Posterior cingulate gyrus (tissue), 11 donors: ENCODE measurements at regions not wholly inside any gene's neighbourhood (a gene's known extent, or its start where the extent isn't known, plus 50 kb on each side); places are given as distances from the start of the nearest gene placed in this dataset.

Experiments
- DNase-seq, 10 donors: peaks; one replicate each; pipeline versions ENCODE4 v3.0.0 to v3.0.0-alpha.2; 2020 to 2021; ENCODE audit warnings: mixed read lengths in 3 of 10
- intact Hi-C: fragments of 100-400 bp; cut with DNase I; formaldehyde crosslinking; loops from one replicate; pipeline ENCODE4 v1.15.1; 2023

- DNase-seq: no peak
- intact Hi-C loops: no loop called here
Observed at GRCh38 chr1:81369833-81370232, 430.9 kb upstream of the ADGRL2 start.

- intact Hi-C loops: no loop called here
- no peak for DNase-seq
Observed at GRCh38 chr1:81366173-81366572, 434.6 kb upstream of the ADGRL2 start.

GRCh38 chr1:81364088-81364487 lies 436.6 kb upstream of the ADGRL2 start:
- DNase-seq: no peak
- intact Hi-C loops: no loop called here

- DNase-seq: no peak
- intact Hi-C loops: no loop called here
Observed at GRCh38 chr1:81358151-81358550, 442.6 kb upstream of the ADGRL2 start.

GRCh38 chr1:81351864-81352263 lies 448.9 kb upstream of the ADGRL2 start:
- DNase-seq: no peak
- intact Hi-C loops: no loop called here

- DNase-seq: no peak
- intact Hi-C loops: no loop called here
Observed at GRCh38 chr1:81349194-81349965, 451.4 kb upstream of the ADGRL2 start.

GRCh38 chr1:81345110-81345509 lies 455.6 kb upstream of the ADGRL2 start:
- intact Hi-C loops: no loop called here

GRCh38 chr1:81340239-81340638 lies 460.5 kb upstream of the ADGRL2 start:
- intact Hi-C loops: no loop called here
- no peak for DNase-seq

More at GRCh38 chr1:81345110-81345509, 455.6 kb upstream of the ADGRL2 start:
- DNase-seq: no peak

- intact Hi-C loops: no loop called here
- DNase-seq: no peak
Observed at GRCh38 chr1:81337226-81337625, 463.5 kb upstream of the ADGRL2 start.

- no peak for DNase-seq
- intact Hi-C loops: no loop called here
Observed at GRCh38 chr1:81335876-81336275, 464.9 kb upstream of the ADGRL2 start.

GRCh38 chr1:81330521-81330920 lies 470.2 kb upstream of the ADGRL2 start:
- DNase-seq: no peak
- intact Hi-C loops: no loop called here

- DNase-seq: no peak
- intact Hi-C loops: no loop called here
Observed at GRCh38 chr1:81330111-81330510, 470.6 kb upstream of the ADGRL2 start.

GRCh38 chr1:81329041-81329440 lies 471.7 kb upstream of the ADGRL2 start:
- DNase-seq: no peak
- intact Hi-C loops: no loop called here

GRCh38 chr1:81327743-81328142 lies 473.0 kb upstream of the ADGRL2 start:
- intact Hi-C loops: no loop called here
- no peak for DNase-seq

GRCh38 chr1:81327103-81327710 lies 473.5 kb upstream of the ADGRL2 start:
- intact Hi-C loops: no loop called here
- DNase-seq: no peak

GRCh38 chr1:81326212-81326611 lies 474.5 kb upstream of the ADGRL2 start:
- DNase-seq: no peak
- intact Hi-C loops: no loop called here

GRCh38 chr1:81325397-81325796 lies 475.3 kb upstream of the ADGRL2 start:
- intact Hi-C loops: no loop called here
- DNase-seq: no peak

GRCh38 chr1:81323862-81324261 lies 476.9 kb upstream of the ADGRL2 start:
- DNase-seq: no peak
- intact Hi-C loops: no loop called here

GRCh38 chr1:81317191-81317590 lies 483.5 kb upstream of the ADGRL2 start:
- intact Hi-C loops: no loop called here
- DNase-seq: no peak

- DNase-seq: no peak
- intact Hi-C loops: no loop called here
Observed at GRCh38 chr1:81314513-81315233, 486.1 kb upstream of the ADGRL2 start.

- no peak for DNase-seq
- intact Hi-C loops: no loop called here
Observed at GRCh38 chr1:81313289-81313688, 487.4 kb upstream of the ADGRL2 start.
